Ovary (tissue), 3 donors: ENCODE measurements at regions not wholly inside any gene's neighbourhood (a gene's known extent, or its start where the extent isn't known, plus 50 kb on each side); places are given as distances from the start of the nearest gene placed in this dataset.

Experiments used
- POLR2A ChIP-seq: fragments of 450-650 bp; IDR thresholded peaks from one replicate; pipeline ENCODE4 v1.6.1; 2017; ENCODE audit warnings: antibody characterized with exemption, mild to moderate bottlenecking, moderate library complexity
- TF ChIP-seq, protein P1 (sequence below), 3 donors: fragments of 450-650 bp in 2 of 3; fragments of 200-600 bp in 1 of 3; IDR thresholded peaks; one replicate each; pipeline versions ENCODE4 v1.5.1 to v1.8.0; 2016 to 2022; ENCODE audit warnings: antibody characterized with exemption in 3 of 3, mild to moderate bottlenecking in 1 of 3
- donor health status: DM: no; HTN: no; CAD: no.

DNA sequence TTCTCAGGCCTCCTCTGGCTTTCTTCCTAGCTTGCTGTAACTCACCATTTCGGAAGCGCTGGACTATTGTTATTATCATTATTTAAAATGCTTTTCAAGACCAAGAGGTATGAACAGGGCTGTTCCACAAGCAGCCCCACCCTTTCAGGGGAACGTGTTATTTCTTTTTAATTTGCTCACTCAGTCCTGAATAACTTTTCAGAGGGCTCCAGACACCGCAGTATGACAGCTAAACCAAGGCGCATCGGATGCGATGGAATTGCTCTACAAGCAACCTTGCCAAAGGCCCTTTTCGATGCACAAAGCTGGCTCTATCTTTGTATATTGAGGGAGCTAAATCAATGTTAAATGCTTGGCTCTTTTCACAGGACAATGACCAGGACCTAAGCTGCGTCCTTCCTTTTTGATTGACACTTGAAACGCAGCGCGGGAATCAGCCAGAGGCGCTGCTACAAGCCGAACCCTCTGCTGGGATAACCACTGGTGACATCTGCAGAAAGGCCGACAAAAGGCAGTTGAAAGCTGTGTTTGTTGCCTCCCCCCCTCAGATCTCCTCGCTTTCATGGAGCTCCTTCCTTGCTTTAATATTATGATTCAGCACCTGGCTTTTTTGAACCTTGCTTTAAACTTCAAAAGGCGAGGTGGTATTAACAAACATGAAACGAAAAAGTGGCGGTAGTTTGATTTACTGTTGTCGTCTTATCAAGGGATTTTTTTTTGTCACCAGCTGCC lies 204.7 kb upstream of the PROX1 start:
- TF ChIP-seq, protein P1, sequence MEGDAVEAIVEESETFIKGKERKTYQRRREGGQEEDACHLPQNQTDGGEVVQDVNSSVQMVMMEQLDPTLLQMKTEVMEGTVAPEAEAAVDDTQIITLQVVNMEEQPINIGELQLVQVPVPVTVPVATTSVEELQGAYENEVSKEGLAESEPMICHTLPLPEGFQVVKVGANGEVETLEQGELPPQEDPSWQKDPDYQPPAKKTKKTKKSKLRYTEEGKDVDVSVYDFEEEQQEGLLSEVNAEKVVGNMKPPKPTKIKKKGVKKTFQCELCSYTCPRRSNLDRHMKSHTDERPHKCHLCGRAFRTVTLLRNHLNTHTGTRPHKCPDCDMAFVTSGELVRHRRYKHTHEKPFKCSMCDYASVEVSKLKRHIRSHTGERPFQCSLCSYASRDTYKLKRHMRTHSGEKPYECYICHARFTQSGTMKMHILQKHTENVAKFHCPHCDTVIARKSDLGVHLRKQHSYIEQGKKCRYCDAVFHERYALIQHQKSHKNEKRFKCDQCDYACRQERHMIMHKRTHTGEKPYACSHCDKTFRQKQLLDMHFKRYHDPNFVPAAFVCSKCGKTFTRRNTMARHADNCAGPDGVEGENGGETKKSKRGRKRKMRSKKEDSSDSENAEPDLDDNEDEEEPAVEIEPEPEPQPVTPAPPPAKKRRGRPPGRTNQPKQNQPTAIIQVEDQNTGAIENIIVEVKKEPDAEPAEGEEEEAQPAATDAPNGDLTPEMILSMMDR (IDR thresholded peaks at IDR 0.05), result no peak
- TF ChIP-seq POLR2A, result no peak
